ENCODE measurements at regions not wholly inside any gene's neighbourhood (a gene's known extent, or its start where the extent isn't known, plus 50 kb on each side); places are given as distances from the start of the nearest gene placed in this dataset.

DNA sequence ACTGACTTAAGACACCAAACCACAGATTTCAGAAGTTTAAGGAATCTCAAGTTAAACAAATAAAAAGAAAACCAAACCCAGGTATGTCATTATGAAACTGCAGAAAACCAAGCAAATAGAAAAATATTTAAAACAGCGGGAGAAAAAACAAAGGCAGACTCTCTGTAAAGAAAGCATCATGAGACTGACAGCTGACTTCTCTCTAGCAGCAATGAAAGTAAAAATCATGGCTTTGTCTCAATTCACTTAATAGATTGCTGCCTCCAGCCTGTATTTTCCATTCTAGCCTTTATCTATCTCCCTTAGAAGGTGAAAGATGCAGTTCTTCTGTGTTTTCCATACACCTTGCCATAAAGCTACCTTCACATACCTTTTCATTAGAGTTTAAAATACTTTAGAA lies 131.1 kb upstream of the IPO5 start:
- Histone ChIP-seq H3K27me3 (replicated peaks) (no peaks in the 10 kb centered on the region), H3K36me3 (replicated peaks) (no peaks in the 10 kb centered on the region), H3K27ac (no peak overlapping the region), H3K4me3 (ENCODE audit: low read depth, low read length) (no peak overlapping the region)
- DNase-seq = no peak
- in situ Hi-C loops (cut with HindIII; ENCODE audit: low pct_ligation_motif_present, low sequenced_read_pairs) = no loop called here
- TF ChIP-seq, protein P1, sequence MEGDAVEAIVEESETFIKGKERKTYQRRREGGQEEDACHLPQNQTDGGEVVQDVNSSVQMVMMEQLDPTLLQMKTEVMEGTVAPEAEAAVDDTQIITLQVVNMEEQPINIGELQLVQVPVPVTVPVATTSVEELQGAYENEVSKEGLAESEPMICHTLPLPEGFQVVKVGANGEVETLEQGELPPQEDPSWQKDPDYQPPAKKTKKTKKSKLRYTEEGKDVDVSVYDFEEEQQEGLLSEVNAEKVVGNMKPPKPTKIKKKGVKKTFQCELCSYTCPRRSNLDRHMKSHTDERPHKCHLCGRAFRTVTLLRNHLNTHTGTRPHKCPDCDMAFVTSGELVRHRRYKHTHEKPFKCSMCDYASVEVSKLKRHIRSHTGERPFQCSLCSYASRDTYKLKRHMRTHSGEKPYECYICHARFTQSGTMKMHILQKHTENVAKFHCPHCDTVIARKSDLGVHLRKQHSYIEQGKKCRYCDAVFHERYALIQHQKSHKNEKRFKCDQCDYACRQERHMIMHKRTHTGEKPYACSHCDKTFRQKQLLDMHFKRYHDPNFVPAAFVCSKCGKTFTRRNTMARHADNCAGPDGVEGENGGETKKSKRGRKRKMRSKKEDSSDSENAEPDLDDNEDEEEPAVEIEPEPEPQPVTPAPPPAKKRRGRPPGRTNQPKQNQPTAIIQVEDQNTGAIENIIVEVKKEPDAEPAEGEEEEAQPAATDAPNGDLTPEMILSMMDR (IDR thresholded peaks at IDR 0.05; ENCODE audit: low read depth, low read length, missing control alignments) = no peak

DNA sequence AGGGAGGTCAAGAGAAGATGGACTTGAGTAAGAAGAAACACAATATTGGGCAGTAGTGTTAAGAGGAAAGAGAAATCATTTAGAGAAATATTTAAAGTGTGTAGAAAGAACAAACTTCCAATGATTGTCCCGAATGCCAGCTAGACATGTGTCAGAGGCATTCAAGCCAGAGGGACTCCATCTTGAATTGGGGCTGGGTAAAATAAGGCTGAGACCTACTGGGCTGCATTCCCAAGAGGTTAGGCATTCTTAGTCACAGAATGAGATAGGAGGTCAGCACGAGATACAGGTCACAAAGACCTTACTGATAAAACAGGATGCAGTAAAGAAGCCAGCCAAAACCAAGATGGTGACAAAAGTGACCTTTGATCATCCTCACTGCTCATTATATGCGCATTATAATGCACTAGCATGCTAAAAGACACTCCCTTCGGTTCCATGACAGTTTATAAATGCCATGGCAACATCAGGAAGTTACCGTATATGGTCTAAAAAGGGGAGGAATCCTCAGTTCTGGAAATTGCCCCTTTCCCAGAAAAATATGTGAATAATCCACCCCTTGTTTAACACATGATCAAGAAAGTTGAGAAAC lies 127.0 kb upstream of the IPO5 start:
- Histone ChIP-seq H3K36me3 (replicated peaks) (no peaks in the 10 kb centered on the region), H3K27me3 (replicated peaks) (no peaks in the 10 kb centered on the region), H3K4me3 (ENCODE audit: low read depth, low read length) (no peak overlapping the region), H3K27ac (no peak overlapping the region)
- no peak for DNase-seq
- in situ Hi-C loops (cut with HindIII; ENCODE audit: low pct_ligation_motif_present, low sequenced_read_pairs) = no loop called here
- TF ChIP-seq, protein P1 (IDR thresholded peaks at IDR 0.05; ENCODE audit: low read depth, low read length, missing control alignments) = no peak

DNA sequence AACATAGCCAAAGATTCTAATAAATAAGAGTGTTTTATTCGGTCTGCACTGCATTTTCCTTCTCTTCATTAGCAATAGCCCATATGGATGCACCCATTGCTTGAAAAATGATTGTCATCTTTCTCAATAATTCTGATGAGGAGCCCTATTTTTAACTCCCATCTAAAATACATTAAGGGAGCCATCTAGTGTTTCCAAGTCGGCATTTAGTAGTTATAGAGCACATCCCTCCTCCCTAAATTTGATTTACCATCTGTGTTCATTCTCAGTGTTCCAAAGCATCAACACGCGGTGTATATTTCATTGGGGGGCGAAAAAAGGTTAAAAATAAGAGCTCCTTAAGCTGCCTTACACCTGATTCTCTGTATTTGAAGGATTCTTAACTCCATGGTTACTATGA lies 119.2 kb upstream of the IPO5 start:
- Histone ChIP-seq H3K27ac (no peak overlapping the region), H3K27me3 (replicated peaks) (no peaks in the 10 kb centered on the region), H3K4me3 (ENCODE audit: low read depth, low read length) (no peak overlapping the region), H3K36me3 (replicated peaks) (no peaks in the 10 kb centered on the region)
- in situ Hi-C loops (cut with HindIII; ENCODE audit: low pct_ligation_motif_present, low sequenced_read_pairs) = no loop called here
- no peak for DNase-seq
- TF ChIP-seq, protein P1 (IDR thresholded peaks at IDR 0.05; ENCODE audit: low read depth, low read length, missing control alignments) = no peak

DNA sequence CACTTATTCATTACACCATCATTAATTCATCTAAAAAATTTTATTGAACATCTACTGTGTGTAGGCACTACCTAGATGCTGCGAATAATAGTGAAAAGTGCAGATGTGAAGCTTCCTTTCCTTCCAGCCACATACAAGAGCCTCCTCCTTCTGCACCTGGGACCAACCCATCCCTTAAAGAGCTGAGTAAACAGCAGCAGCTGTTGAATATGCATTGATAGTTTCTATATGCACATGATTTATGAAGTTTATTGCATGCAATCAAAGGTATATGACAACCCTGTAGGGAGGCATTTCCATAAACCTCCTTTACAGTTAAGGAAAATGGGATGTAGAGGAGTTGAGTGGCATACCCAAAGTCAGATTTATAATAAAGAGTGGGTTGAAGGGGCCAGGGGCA lies 110.3 kb upstream of the IPO5 start:
- no peak for DNase-seq
- Histone ChIP-seq H3K27me3 (replicated peaks) (no peaks in the 10 kb centered on the region), H3K4me3 (ENCODE audit: low read depth, low read length) (no peak overlapping the region), H3K36me3 (replicated peaks) (no peaks in the 10 kb centered on the region), H3K27ac (no peak overlapping the region)
- in situ Hi-C loops (cut with HindIII; ENCODE audit: low pct_ligation_motif_present, low sequenced_read_pairs) = no loop called here
- TF ChIP-seq, protein P1 (IDR thresholded peaks at IDR 0.05; ENCODE audit: low read depth, low read length, missing control alignments) = no peak

DNA sequence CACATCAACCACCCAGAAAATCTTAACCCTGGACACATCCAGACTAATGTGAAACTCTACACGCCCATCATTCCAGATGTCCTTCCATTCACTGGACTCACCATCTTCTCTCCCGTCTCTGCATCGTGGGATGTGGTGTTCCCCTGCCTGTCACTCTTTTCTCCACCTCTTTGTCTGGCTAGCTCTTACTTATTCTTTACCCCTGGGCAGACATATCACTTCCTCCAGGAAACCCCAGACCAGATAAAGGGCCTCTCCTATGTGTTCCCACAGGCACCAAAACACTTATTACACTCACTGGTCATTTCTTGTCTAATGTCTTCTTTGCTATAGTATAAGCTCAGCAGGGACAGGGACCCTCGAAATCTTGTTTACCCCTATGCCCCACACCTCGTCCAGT lies 109.3 kb upstream of the IPO5 start:
- no peak overlapping the region for H3K4me3 ChIP-seq (ENCODE audit: low read depth, low read length)
- in situ Hi-C loops (cut with HindIII; ENCODE audit: low pct_ligation_motif_present, low sequenced_read_pairs) = no loop called here
- TF ChIP-seq, protein P1 (IDR thresholded peaks at IDR 0.05; ENCODE audit: low read depth, low read length, missing control alignments) = no peak
- H3K36me3 ChIP-seq (replicated peaks) = no peaks in the 10 kb centered on the region
- H3K27me3 ChIP-seq (replicated peaks) = no peaks in the 10 kb centered on the region
- DNase-seq = peak; percentile 16
- no peak overlapping the region for H3K27ac ChIP-seq

DNA sequence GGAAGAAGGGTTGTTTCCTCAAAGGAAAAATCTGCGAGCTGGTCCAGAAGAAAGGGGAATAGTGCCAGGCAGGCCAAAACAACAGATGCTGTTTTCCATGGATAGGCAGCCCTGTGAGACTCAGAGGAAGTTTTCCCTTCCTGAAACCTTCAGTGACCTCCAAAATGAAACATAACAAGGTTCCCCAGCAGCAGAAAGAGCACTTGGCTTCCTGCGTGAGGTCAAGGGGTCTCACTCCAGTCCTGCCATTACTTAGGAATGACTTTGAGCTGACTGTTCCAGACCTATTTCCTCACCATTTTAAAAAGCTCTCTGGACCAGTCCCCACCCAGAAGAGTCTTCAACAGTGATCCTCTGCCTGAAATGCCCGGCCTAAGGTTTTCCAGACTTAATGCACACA lies 104.6 kb upstream of the IPO5 start:
- no peak for DNase-seq
- in situ Hi-C loops (cut with HindIII; ENCODE audit: low pct_ligation_motif_present, low sequenced_read_pairs) = no loop called here
- Histone ChIP-seq H3K36me3 (replicated peaks) (no peaks in the 10 kb centered on the region), H3K27me3 (replicated peaks) (no peaks in the 10 kb centered on the region), H3K27ac (no peak overlapping the region), H3K4me3 (ENCODE audit: low read depth, low read length) (no peak overlapping the region)
- TF ChIP-seq, protein P1 (IDR thresholded peaks at IDR 0.05; ENCODE audit: low read depth, low read length, missing control alignments) = no peak

Data from brain microvascular endothelial cell (primary cell).